Activated CD4-positive, alpha-beta T cell treated with anti-CD3 and anti-CD28 coated beads, Interleukin-2, Interleukin-4, amounts not matched to agents 100 ng/mL and 50 ng/mL, durations not matched to agents 16 hours and 8 hours (primary cell): ENCODE measurements at regions not wholly inside any gene's neighbourhood (a gene's known extent, or its start where the extent isn't known, plus 50 kb on each side); places are given as distances from the start of the nearest gene placed in this dataset.
"Not testable (repeated sequence)": the region's sequence is repeated elsewhere in the genome, so short reads cannot be mapped to it uniquely, and the experiment has no call there.

ENCODE experiments used
- DNase-seq: peaks from one replicate; pipeline ENCODE4 v3.0.0-alpha.2; 2020; ENCODE audit warnings: low spot score

- no peak for DNase-seq
Observed at GRCh38 chr12:116430911-116431565, 128.1 kb upstream of the MAP1LC3B2 start.

- DNase-seq: no peak
Observed at GRCh38 chr12:116431677-116432300, 127.4 kb upstream of the MAP1LC3B2 start.

- no peak for DNase-seq
Observed at GRCh38 chr12:116432314-116432750, 126.8 kb upstream of the MAP1LC3B2 start.

GRCh38 chr12:116433249-116433648, 125.9 kb upstream of the MAP1LC3B2 start:
- no peak for DNase-seq

- DNase-seq: no peak
Observed at GRCh38 chr12:116434155-116435011, 124.8 kb upstream of the MAP1LC3B2 start.

- DNase-seq: no peak
Observed at GRCh38 chr12:116435984-116436383, 123.2 kb upstream of the MAP1LC3B2 start.

GRCh38 chr12:116436561-116437249, 122.5 kb upstream of the MAP1LC3B2 start:
- no peak for DNase-seq

- no peak for DNase-seq
Observed at GRCh38 chr12:116441292-116441691, 117.9 kb upstream of the MAP1LC3B2 start.

- DNase-seq: no peak
Observed at GRCh38 chr12:116442304-116442703, 116.9 kb upstream of the MAP1LC3B2 start.

GRCh38 chr12:116442946-116443345, 116.2 kb upstream of the MAP1LC3B2 start:
- no peak for DNase-seq

GRCh38 chr12:116443821-116444589, 115.2 kb upstream of the MAP1LC3B2 start:
- no peak for DNase-seq

- no peak for DNase-seq
Observed at GRCh38 chr12:116444590-116444943, 114.6 kb upstream of the MAP1LC3B2 start.

- DNase-seq: no peak
Observed at GRCh38 chr12:116448165-116448739, 110.9 kb upstream of the MAP1LC3B2 start.

- no peak for DNase-seq
Observed at GRCh38 chr12:116450406-116450910, 108.7 kb upstream of the MAP1LC3B2 start.

GRCh38 chr12:116452975-116453374, 106.2 kb upstream of the MAP1LC3B2 start:
- DNase-seq: not testable (repeated sequence)

- DNase-seq: no peak
Observed at GRCh38 chr12:116453631-116454030, 105.5 kb upstream of the MAP1LC3B2 start.

- no peak for DNase-seq
Observed at GRCh38 chr12:116454076-116454475, 105.1 kb upstream of the MAP1LC3B2 start.

GRCh38 chr12:116454950-116455447, 104.2 kb upstream of the MAP1LC3B2 start:
- DNase-seq: no peak

GRCh38 chr12:116455540-116456329, 103.4 kb upstream of the MAP1LC3B2 start:
- no peak for DNase-seq
